ENCODE measurements at regions not wholly inside any gene's neighbourhood (a gene's known extent, or its start where the extent isn't known, plus 50 kb on each side); places are given as distances from the start of the nearest gene placed in this dataset.

GRCh38 chr1:94642617-94643321 is 101.2 kb upstream of the F3 start:
- Mint-ChIP-seq H3K27me3 (no peaks in the 10 kb centered on the region), H3K27ac (no peak overlapping the region), H3K4me1 (ENCODE audit: unreplicated experiment) (no peaks in the 10 kb centered on the region), H3K36me3 (peaks cover 8% of the 10 kb centered on the region), H3K9me3 (peaks cover 12% of the 10 kb centered on the region), H3K4me3 (no peak overlapping the region)
- TF ChIP-seq CTCF (conservative IDR thresholded peaks at IDR 0.05): no peak
- no peak for DNase-seq (ENCODE audit: extremely low spot score, unreplicated experiment)

- H3K36me3 Mint-ChIP-seq: peaks cover 8% of the 10 kb centered on the region
- no peaks in the 10 kb centered on the region for H3K4me1 Mint-ChIP-seq (ENCODE audit: unreplicated experiment)
- DNase-seq (ENCODE audit: extremely low spot score, unreplicated experiment): no peak
- no peak for TF ChIP-seq CTCF (conservative IDR thresholded peaks at IDR 0.05)
- peaks cover 12% of the 10 kb centered on the region for H3K9me3 Mint-ChIP-seq
- H3K27ac Mint-ChIP-seq: no peak overlapping the region
- H3K4me3 Mint-ChIP-seq: no peak overlapping the region
- no peaks in the 10 kb centered on the region for H3K27me3 Mint-ChIP-seq
Measured at GRCh38 chr1:94641990-94642389, 100.4 kb upstream of the F3 start.

GRCh38 chr1:94640125-94640524 is 98.6 kb upstream of the F3 start:
- Mint-ChIP-seq H3K36me3 (peaks cover 8% of the 10 kb centered on the region), H3K4me3 (no peak overlapping the region), H3K4me1 (ENCODE audit: unreplicated experiment) (no peaks in the 10 kb centered on the region), H3K27me3 (no peaks in the 10 kb centered on the region), H3K27ac (no peak overlapping the region), H3K9me3 (peaks cover 12% of the 10 kb centered on the region)
- no peak for DNase-seq (ENCODE audit: extremely low spot score, unreplicated experiment)
- no peak for TF ChIP-seq CTCF (conservative IDR thresholded peaks at IDR 0.05)

GRCh38 chr1:94637121-94637520 is 95.6 kb upstream of the F3 start:
- DNase-seq (ENCODE audit: extremely low spot score, unreplicated experiment): no peak
- peaks cover 11% of the 10 kb centered on the region for H3K36me3 Mint-ChIP-seq
- H3K27me3 Mint-ChIP-seq: no peaks in the 10 kb centered on the region
- H3K27ac Mint-ChIP-seq: no peak overlapping the region
- H3K4me1 Mint-ChIP-seq (ENCODE audit: unreplicated experiment): no peaks in the 10 kb centered on the region
- H3K9me3 Mint-ChIP-seq: peaks cover 15% of the 10 kb centered on the region
- H3K4me3 Mint-ChIP-seq: no peak overlapping the region
- no peak for TF ChIP-seq CTCF (conservative IDR thresholded peaks at IDR 0.05)

GRCh38 chr1:94636624-94637023 is 95.1 kb upstream of the F3 start:
- no peak for DNase-seq (ENCODE audit: extremely low spot score, unreplicated experiment)
- Mint-ChIP-seq H3K27me3 (no peaks in the 10 kb centered on the region), H3K4me1 (ENCODE audit: unreplicated experiment) (no peaks in the 10 kb centered on the region), H3K27ac (no peak overlapping the region), H3K4me3 (no peak overlapping the region), H3K9me3 (peaks cover 15% of the 10 kb centered on the region), H3K36me3 (peaks cover 11% of the 10 kb centered on the region)
- TF ChIP-seq CTCF (conservative IDR thresholded peaks at IDR 0.05): no peak

Measured in type B pancreatic cell (in vitro differentiated cells).